Astrocyte of the spinal cord (primary cell): ENCODE measurements at regions not wholly inside any gene's neighbourhood (a gene's known extent, or its start where the extent isn't known, plus 50 kb on each side); places are given as distances from the start of the nearest gene placed in this dataset.
A peak's percentile ranks its signal among the peaks of the same experiment; 100 is the strongest.
"Not testable (repeated sequence)": the region's sequence is repeated elsewhere in the genome, so short reads cannot be mapped to it uniquely, and the experiment has no call there.

Experiments
- DNase-seq: peaks from one replicate; pipeline ENCODE4 v3.0.0; 2011; ENCODE audit warnings: low read depth, low spot score
- H3K4me3 ChIP-seq: 2 replicates; pipeline ENCODE4 v1.5.1; 2011; ENCODE audit warnings: low read depth, mild to moderate bottlenecking, low read length, moderate library complexity
- CTCF ChIP-seq: IDR thresholded peaks from 2 replicates; pipeline ENCODE4 v1.5.1; 2012; ENCODE audit warnings: low read depth, mild to moderate bottlenecking, low read length, inconsistent platforms
- in situ Hi-C: cut with HindIII; loops from 2 replicates; pipeline ENCODE4 v1.10.0; 2017; ENCODE audit warnings: low sequenced_read_pairs

- H3K4me3 ChIP-seq: peak overlapping the region; percentile 33
- peak; percentile 8 for TF ChIP-seq CTCF
- in situ Hi-C loops: no loop called here
- DNase-seq: peak; percentile 60
These were observed 171.4 kb upstream of the ZNF337 start for GRCh38 chr20:25867776-25868649.

GRCh38 chr20:25867015-25867775 lies 170.5 kb upstream of the ZNF337 start:
- in situ Hi-C loops, DNase-seq, H3K4me3 ChIP-seq: not testable (repeated sequence)

GRCh38 chr20:25865715-25866656 lies 169.3 kb upstream of the ZNF337 start:
- peak; percentile 66 for DNase-seq
- TF ChIP-seq CTCF: no peak
- in situ Hi-C loops: no loop called here
- peak overlapping the region; percentile 6 for H3K4me3 ChIP-seq

GRCh38 chr20:25864963-25865714 lies 168.5 kb upstream of the ZNF337 start:
- DNase-seq, in situ Hi-C loops: not testable (repeated sequence)
- peak overlapping the region; percentile 6 for H3K4me3 ChIP-seq

- no peak overlapping the region for H3K4me3 ChIP-seq
- in situ Hi-C loops: no loop called here
- no peak for DNase-seq
- no peak for TF ChIP-seq CTCF
These were observed 167.8 kb upstream of the ZNF337 start for GRCh38 chr20:25864326-25864962.

GRCh38 chr20:25863536-25864325 lies 167.1 kb upstream of the ZNF337 start:
- H3K4me3 ChIP-seq: peak overlapping the region; percentile 28
- DNase-seq: no peak
- in situ Hi-C loops: no loop called here
- TF ChIP-seq CTCF: no peak

GRCh38 chr20:25862967-25863530 lies 166.4 kb upstream of the ZNF337 start:
- in situ Hi-C loops: not testable (repeated sequence)
- peak overlapping the region; percentile 28 for H3K4me3 ChIP-seq
- peak; percentile 65 for DNase-seq
